Fibroblast of mammary gland (primary cell): ENCODE measurements at regions not wholly inside any gene's neighbourhood (a gene's known extent, or its start where the extent isn't known, plus 50 kb on each side); places are given as distances from the start of the nearest gene placed in this dataset.
A peak's percentile ranks its signal among the peaks of the same experiment; 100 is the strongest.

Experiments used
- DNase-seq: peaks from one replicate; pipeline ENCODE4 v3.0.0-alpha.2; 2010; ENCODE audit warnings: low read depth
- H3K4me3 ChIP-seq: 2 replicates; pipeline ENCODE4 v1.5.1; 2011; ENCODE audit warnings: low read depth, mild to moderate bottlenecking, low read length, moderate library complexity; ENCODE audit not compliant: control insufficient read depth
- CTCF ChIP-seq: conservative IDR thresholded peaks from 2 replicates; pipeline ENCODE4 v1.5.1; 2011; ENCODE audit warnings: low read depth, low read length, inconsistent platforms; ENCODE audit not compliant: control insufficient read depth, insufficient read depth

GRCh38 chr6:4470698-4471210 is 305.4 kb upstream of the CDYL start:
- TF ChIP-seq CTCF = no peak
- DNase-seq = no peak
- H3K4me3 ChIP-seq = no peak overlapping the region

- H3K4me3 ChIP-seq = no peak overlapping the region
- TF ChIP-seq CTCF = peak; percentile 12
- DNase-seq = peak; percentile 16
Measured at GRCh38 chr6:4466769-4467480, 309.3 kb upstream of the CDYL start.

- DNase-seq = no peak
- no peak for TF ChIP-seq CTCF
Measured at GRCh38 chr6:4466261-4466660, 309.9 kb upstream of the CDYL start.

GRCh38 chr6:4464638-4465037 is 311.6 kb upstream of the CDYL start:
- no peak for TF ChIP-seq CTCF
- H3K4me3 ChIP-seq = no peak overlapping the region
- no peak for DNase-seq

More at GRCh38 chr6:4466261-4466660, 309.9 kb upstream of the CDYL start:
- H3K4me3 ChIP-seq = no peak overlapping the region

- no peak overlapping the region for H3K4me3 ChIP-seq
- DNase-seq = no peak
- no peak for TF ChIP-seq CTCF
Measured at GRCh38 chr6:4463236-4463635, 313.0 kb upstream of the CDYL start.

GRCh38 chr6:4460586-4461475 is 315.4 kb upstream of the CDYL start:
- H3K4me3 ChIP-seq = no peak overlapping the region
- peak; percentile 85 for DNase-seq
- no peak for TF ChIP-seq CTCF
